ENCODE measurements at regions not wholly inside any gene's neighbourhood (a gene's known extent, or its start where the extent isn't known, plus 50 kb on each side); places are given as distances from the start of the nearest gene placed in this dataset.

GRCh38 chr12:29891792-29892191, 108.0 kb upstream of the TMTC1 start:
- Histone ChIP-seq H3K79me2 (ENCODE audit: control insufficient read depth, insufficient read depth, low read length) (no peaks in the 10 kb centered on the region), H3K4me3 (ENCODE audit: control extremely low read depth in 1 of 5, extremely low read depth in 1 of 5, insufficient read depth in 1 of 5, low read depth in 2 of 5, low read length in 4 of 5) (no peak overlapping the region), H3K36me3 (replicated peaks in 1 of 2; ENCODE audit: control extremely low read depth in 1 of 2, control insufficient read depth in 1 of 2, extremely low read depth in 1 of 2, insufficient read depth in 2 of 2, low read length in 1 of 2) (no peaks in the 10 kb centered on the region), H3K9ac (ENCODE audit: low read length) (no peak overlapping the region), H3K4me2 (replicated peaks; ENCODE audit: low read depth, low read length, poor library complexity, severe bottlenecking) (no peak overlapping the region), H4K20me1 (ENCODE audit: control insufficient read depth, insufficient read depth, low read length, poor library complexity, severe bottlenecking) (no peaks in the 10 kb centered on the region), H3K27ac (ENCODE audit: low read length in 2 of 2) (no peak overlapping the region), H3K9me3 (ENCODE audit: control extremely low read depth in 1 of 3, control insufficient read depth in 2 of 3, insufficient read depth in 1 of 3, low read length in 2 of 3) (peaks cover 0 to 12% (median 0%) of the 10 kb centered on the region in 3 donors), H3K4me1 (ENCODE audit: control insufficient read depth in 2 of 2, insufficient read depth in 2 of 2, low read length in 2 of 2) (no peaks in the 10 kb centered on the region), H2AFZ (ENCODE audit: insufficient read depth, low read depth, low read length, poor library complexity, severe bottlenecking) (no peak overlapping the region), H3K27me3 (replicated peaks in 1 of 4; ENCODE audit: control extremely low read depth in 1 of 4, control insufficient read depth in 3 of 4, insufficient read depth in 4 of 4, low read length in 3 of 4) (no peaks in the 10 kb centered on the region)
- ChIA-PET POLR2A (no interaction called here), CTCF (no interaction called here)
- TF ChIP-seq CTCF (IDR thresholded peaks at IDR 0.05), result no peak
- TF ChIP-seq EZH2 (IDR thresholded peaks at IDR 0.05; ENCODE audit: borderline replicate concordance, insufficient read depth, low read depth, low read length, poor library complexity, severe bottlenecking), result no peak
- Mint-ChIP-seq H3K4me1 (no peaks in the 10 kb centered on the region), H3K27ac (no peak overlapping the region), H3K9me3 (ENCODE audit: insufficient read depth) (peaks cover 6% of the 10 kb centered on the region), H3K4me3 (no peak overlapping the region), H3K27me3 (no peaks in the 10 kb centered on the region)
- ATAC-seq (ENCODE audit: low read depth) (no peak), DNase-seq (no peak)
- 53% methylated on average over 1 of the region's 3 CpGs for WGBS (ENCODE audit: insufficient coverage)
- intact Hi-C loops (cut with micrococcal nuclease), result no loop called here

GRCh38 chr12:29889737-29890136, 106.0 kb upstream of the TMTC1 start:
- Histone ChIP-seq H3K79me2 (ENCODE audit: control insufficient read depth, insufficient read depth, low read length) (no peaks in the 10 kb centered on the region), H3K9ac (ENCODE audit: low read length) (no peak overlapping the region), H3K4me3 (ENCODE audit: control extremely low read depth in 1 of 5, extremely low read depth in 1 of 5, insufficient read depth in 1 of 5, low read depth in 2 of 5, low read length in 4 of 5) (no peak overlapping the region), H3K4me2 (replicated peaks; ENCODE audit: low read depth, low read length, poor library complexity, severe bottlenecking) (no peak overlapping the region), H3K9me3 (ENCODE audit: control extremely low read depth in 1 of 3, control insufficient read depth in 2 of 3, insufficient read depth in 1 of 3, low read length in 2 of 3) (peaks cover 0 to 14% (median 0%) of the 10 kb centered on the region in 3 donors), H3K36me3 (replicated peaks in 1 of 2; ENCODE audit: control extremely low read depth in 1 of 2, control insufficient read depth in 1 of 2, extremely low read depth in 1 of 2, insufficient read depth in 2 of 2, low read length in 1 of 2) (no peaks in the 10 kb centered on the region), H3K4me1 (ENCODE audit: control insufficient read depth in 2 of 2, insufficient read depth in 2 of 2, low read length in 2 of 2) (no peaks in the 10 kb centered on the region), H3K27ac (ENCODE audit: low read length in 2 of 2) (no peak overlapping the region), H2AFZ (ENCODE audit: insufficient read depth, low read depth, low read length, poor library complexity, severe bottlenecking) (no peak overlapping the region), H4K20me1 (ENCODE audit: control insufficient read depth, insufficient read depth, low read length, poor library complexity, severe bottlenecking) (no peaks in the 10 kb centered on the region), H3K27me3 (replicated peaks in 1 of 4; ENCODE audit: control extremely low read depth in 1 of 4, control insufficient read depth in 3 of 4, insufficient read depth in 4 of 4, low read length in 3 of 4) (no peaks in the 10 kb centered on the region)
- Mint-ChIP-seq H3K9me3 (ENCODE audit: insufficient read depth) (peaks cover 13% of the 10 kb centered on the region), H3K27ac (no peak overlapping the region), H3K4me3 (no peak overlapping the region), H3K4me1 (no peaks in the 10 kb centered on the region), H3K27me3 (no peaks in the 10 kb centered on the region)
- TF ChIP-seq EZH2 (IDR thresholded peaks at IDR 0.05; ENCODE audit: borderline replicate concordance, insufficient read depth, low read depth, low read length, poor library complexity, severe bottlenecking) (no peak), CTCF (IDR thresholded peaks at IDR 0.05) (no peak)
- DNase-seq (no peak), ATAC-seq (ENCODE audit: low read depth) (no peak)
- CTCF ChIA-PET, result no interaction called here
- intact Hi-C loops (cut with micrococcal nuclease), result no loop called here
- no CpG with 5 or more reads among the region's 5 CpGs for WGBS (ENCODE audit: insufficient coverage)
- POLR2A ChIA-PET, result no interaction called here
